MCF 10A (cell line): ENCODE measurements at regions not wholly inside any gene's neighbourhood (a gene's known extent, or its start where the extent isn't known, plus 50 kb on each side); places are given as distances from the start of the nearest gene placed in this dataset.

ENCODE experiments used
- BruUV-seq: library from RNA; stranded (reverse); fragments of 400-500 nt; replicated peaks from 2 replicates; lab custom pipeline; 2021; lab: Mats Ljungman, UMichigan
- CTCF ChIA-PET: fragments of 300-600 bp; sonication (Branson Sonifier 250); formaldehyde crosslinking; extraction: SDS; loops from one replicate; lab custom pipeline; 2021; ENCODE audit warnings: antibody characterized with exemption, inconsistent platforms; lab: Yijun Ruan, JAX
- POLR2A ChIA-PET: fragments of 300-600, 350-650 bp; sonication (Branson Sonifier 250); formaldehyde crosslinking; extraction: SDS; loops from one replicate; lab custom pipeline; 2020; ENCODE audit warnings: antibody characterized with exemption, inconsistent platforms; lab: Yijun Ruan, JAX
- DNase-seq: peaks from one replicate; pipeline ENCODE4 v3.0.0-alpha.2; 2018; ENCODE audit not compliant: unreplicated experiment
- H3K27ac Mint-ChIP-seq: one replicate; pipeline ENCODE4 v1.8.0; 2022; ENCODE audit warnings: mild to moderate bottlenecking, low read depth, mixed read lengths; ENCODE audit not compliant: unreplicated experiment
- H3K27me3 Mint-ChIP-seq: one replicate; pipeline ENCODE4 v1.8.0; 2022; ENCODE audit warnings: mixed read lengths; ENCODE audit not compliant: insufficient read depth, unreplicated experiment
- H3K36me3 Mint-ChIP-seq: one replicate; pipeline ENCODE4 v1.8.0; 2022; ENCODE audit warnings: mild to moderate bottlenecking, moderate library complexity, mixed read lengths; ENCODE audit not compliant: insufficient read depth, unreplicated experiment
- H3K4me1 Mint-ChIP-seq: one replicate; pipeline ENCODE4 v1.8.0; 2022; ENCODE audit warnings: mixed read lengths; ENCODE audit not compliant: insufficient read depth, unreplicated experiment
- H3K4me3 Mint-ChIP-seq: one replicate; pipeline ENCODE4 v1.8.0; 2022; ENCODE audit warnings: mild to moderate bottlenecking, moderate library complexity, mixed read lengths; ENCODE audit not compliant: unreplicated experiment
- H3K9me3 Mint-ChIP-seq: one replicate; pipeline ENCODE4 v1.8.0; 2022; ENCODE audit warnings: mixed read lengths; ENCODE audit not compliant: unreplicated experiment
- CTCF ChIP-seq: fragments of 200-600 bp; IDR thresholded peaks from one replicate; pipeline ENCODE4 v1.8.0; 2022; ENCODE audit warnings: antibody characterized with exemption, mild to moderate bottlenecking; ENCODE audit not compliant: unreplicated experiment
- intact Hi-C: fragments of 100-400 bp; cut with micrococcal nuclease; formaldehyde crosslinking; loops from 2 replicates; pipeline ENCODE4 v1.14.1; 2022

- Mint-ChIP-seq H3K4me3 (no peak overlapping the region), H3K9me3 (peaks cover 7% of the 10 kb centered on the region), H3K27me3 (no peaks in the 10 kb centered on the region), H3K36me3 (peaks cover 6% of the 10 kb centered on the region), H3K4me1 (peaks cover 6% of the 10 kb centered on the region), H3K27ac (no peak overlapping the region)
- ChIA-PET POLR2A (interaction anchor here (1.1 kb wide), 1 partner anchor 49 kb away, joined by 5 read pairs; no protein-coding TSS in a partner anchor), CTCF (interaction anchor here (0.7 to 1.6 kb wide), 2 partner anchors 14 to 67 kb away, joined by 4 to 5 read pairs; no protein-coding TSS in a partner anchor)
- no TSS peak for BruUV-seq
- no peak for TF ChIP-seq CTCF
- intact Hi-C loops: no loop called here
- DNase-seq: no peak
Observed at GRCh38 chr1:244335456-244335855, 116.3 kb downstream of the ADSS2 start.

- no TSS peak for BruUV-seq
- CTCF ChIA-PET: interaction anchor here (0.6 to 1.6 kb wide), 7 partner anchors 8 to 316 kb away, joined by 3 to 6 read pairs (median 4); no protein-coding TSS in a partner anchor
Observed at GRCh38 chr1:244336232-244336899, 115.3 kb downstream of the ADSS2 start.

GRCh38 chr1:244337839-244338238, 113.9 kb downstream of the ADSS2 start:
- no TSS peak for BruUV-seq
- H3K4me1 Mint-ChIP-seq: peaks cover 9% of the 10 kb centered on the region
- DNase-seq: no peak
- CTCF ChIA-PET: interaction anchor here (0.7 to 1.6 kb wide), 3 partner anchors 10 to 64 kb away, joined by 3 to 6 read pairs (median 4); no protein-coding TSS in a partner anchor
- TF ChIP-seq CTCF: no peak
- no peak overlapping the region for H3K27ac Mint-ChIP-seq
- H3K36me3 Mint-ChIP-seq: no peaks in the 10 kb centered on the region
- H3K27me3 Mint-ChIP-seq: no peaks in the 10 kb centered on the region
- no peak overlapping the region for H3K4me3 Mint-ChIP-seq
- POLR2A ChIA-PET: interaction anchor here (0.6 kb wide), 1 partner anchor 258 kb away, joined by 4 read pairs; no protein-coding TSS in a partner anchor
- H3K9me3 Mint-ChIP-seq: peaks cover under 1% of the 10 kb centered on the region
- intact Hi-C loops: no loop called here

More at GRCh38 chr1:244336232-244336899, 115.3 kb downstream of the ADSS2 start:
- intact Hi-C loops: no loop called here
- Mint-ChIP-seq H3K9me3 (peaks cover 7% of the 10 kb centered on the region), H3K4me3 (no peak overlapping the region), H3K27me3 (no peaks in the 10 kb centered on the region), H3K36me3 (peaks cover 1% of the 10 kb centered on the region), H3K27ac (no peak overlapping the region), H3K4me1 (peaks cover 7% of the 10 kb centered on the region)
- POLR2A ChIA-PET: interaction anchor here (1.1 to 1.2 kb wide), 2 partner anchors 8 to 35 kb away, joined by 3 to 4 read pairs; no protein-coding TSS in a partner anchor
- TF ChIP-seq CTCF: no peak
- no peak for DNase-seq

- no peak for TF ChIP-seq CTCF
- ChIA-PET POLR2A (interaction anchor here (3.4 kb wide), 1 partner anchor 8 kb away, joined by 20 read pairs; no protein-coding TSS in a partner anchor), CTCF (interaction anchor here (0.6 to 2.5 kb wide), 2 partner anchors 14 to 40 kb away, joined by 6 to 13 read pairs; no protein-coding TSS in a partner anchor)
- Mint-ChIP-seq H3K27me3 (no peaks in the 10 kb centered on the region), H3K4me3 (no peak overlapping the region), H3K9me3 (no peaks in the 10 kb centered on the region), H3K4me1 (peaks cover 9% of the 10 kb centered on the region), H3K27ac (no peak overlapping the region), H3K36me3 (no peaks in the 10 kb centered on the region)
- no TSS peak for BruUV-seq
- intact Hi-C loops: no loop called here
- DNase-seq: no peak
Observed at GRCh38 chr1:244339073-244339692, 112.5 kb downstream of the ADSS2 start.
